NCI-H524 treated with DMSO at 0.1 percent for 48 hours (cell line): ENCODE measurements at regions not wholly inside any gene's neighbourhood (a gene's known extent, or its start where the extent isn't known, plus 50 kb on each side); places are given as distances from the start of the nearest gene placed in this dataset.
"Not testable (repeated sequence)": the region's sequence is repeated elsewhere in the genome, so short reads cannot be mapped to it uniquely, and the experiment has no call there.

Experiments used
- DNase-seq: peaks from one replicate; lab custom pipeline; 2025; lab: John Stamatoyannopoulos, UW

- not testable (repeated sequence) for DNase-seq
Observed at GRCh38 chr6:104676679-104677078, 183.0 kb downstream of the HACE1 start.

- DNase-seq, result not testable (repeated sequence)
Observed at GRCh38 chr6:104675161-104675560, 184.6 kb downstream of the HACE1 start.

GRCh38 chr6:104673078-104673477 lies 186.6 kb downstream of the HACE1 start:
- DNase-seq, result not testable (repeated sequence)

- DNase-seq, result not testable (repeated sequence)
Observed at GRCh38 chr6:104671591-104671891, 188.2 kb downstream of the HACE1 start.

GRCh38 chr6:104670834-104671590 lies 188.7 kb downstream of the HACE1 start:
- DNase-seq, result not testable (repeated sequence)

GRCh38 chr6:104669483-104669882 lies 190.2 kb downstream of the HACE1 start:
- DNase-seq, result no peak

GRCh38 chr6:104656235-104656634 lies 203.5 kb downstream of the HACE1 start:
- DNase-seq, result no peak

- no peak for DNase-seq
Observed at GRCh38 chr6:104653781-104654180, 205.9 kb downstream of the HACE1 start.

GRCh38 chr6:104648347-104648746 lies 211.4 kb downstream of the HACE1 start:
- DNase-seq, result no peak

GRCh38 chr6:104644848-104645247 lies 214.9 kb downstream of the HACE1 start:
- no peak for DNase-seq

- no peak for DNase-seq
Observed at GRCh38 chr6:104642871-104643270, 216.8 kb downstream of the HACE1 start.

GRCh38 chr6:104640761-104641160 lies 219.0 kb downstream of the HACE1 start:
- DNase-seq, result no peak

GRCh38 chr6:104640150-104640700 lies 219.5 kb downstream of the HACE1 start:
- no peak for DNase-seq

- no peak for DNase-seq
Observed at GRCh38 chr6:104639668-104640067, 220.1 kb downstream of the HACE1 start.

- no peak for DNase-seq
Observed at GRCh38 chr6:104638841-104639290, 220.9 kb downstream of the HACE1 start.

GRCh38 chr6:104633125-104633524 lies 226.6 kb downstream of the HACE1 start:
- no peak for DNase-seq

- no peak for DNase-seq
Observed at GRCh38 chr6:104632588-104632987, 227.1 kb downstream of the HACE1 start.

GRCh38 chr6:104630955-104631354 lies 228.8 kb downstream of the HACE1 start:
- DNase-seq, result no peak

- no peak for DNase-seq
Observed at GRCh38 chr6:104630522-104630921, 229.2 kb downstream of the HACE1 start.

GRCh38 chr6:104629826-104630225 lies 229.9 kb downstream of the HACE1 start:
- no peak for DNase-seq

- no peak for DNase-seq
Observed at GRCh38 chr6:104625536-104625935, 234.2 kb downstream of the HACE1 start.

- DNase-seq, result no peak
Observed at GRCh38 chr6:104623052-104623690, 236.5 kb downstream of the HACE1 start.

GRCh38 chr6:104621396-104621795 lies 238.3 kb downstream of the HACE1 start:
- DNase-seq, result no peak
